GM10266 (cell line): ENCODE measurements at regions not wholly inside any gene's neighbourhood (a gene's known extent, or its start where the extent isn't known, plus 50 kb on each side); places are given as distances from the start of the nearest gene placed in this dataset.

ENCODE experiments used
- DNase-seq: peaks from one replicate; pipeline ENCODE4 v3.0.0; 2012; ENCODE audit errors: extremely low spot score
- CTCF ChIP-seq: IDR thresholded peaks from 2 replicates; pipeline ENCODE4 v1.5.1; 2012; ENCODE audit warnings: mild to moderate bottlenecking, low read depth; ENCODE audit not compliant: control insufficient read depth, insufficient read depth; ENCODE audit errors: missing control alignments

DNA sequence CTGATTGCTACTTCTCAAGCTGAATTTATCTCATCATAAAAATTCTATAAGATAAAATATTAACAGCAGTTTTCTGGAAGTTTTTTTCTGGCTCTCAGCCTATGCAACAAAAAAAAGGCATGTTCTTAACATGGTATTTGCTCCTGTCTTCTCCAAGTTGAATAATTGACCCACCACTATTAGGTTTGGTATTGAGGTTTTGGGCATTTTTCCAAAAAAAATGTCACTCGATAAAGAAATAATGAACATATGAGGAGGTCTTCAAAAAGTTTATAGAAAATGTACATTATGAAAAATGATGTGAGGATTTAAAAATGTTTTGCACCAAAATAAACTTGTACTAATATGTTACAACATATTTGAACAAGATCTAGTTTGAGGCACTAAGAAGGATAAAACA is 808.6 kb upstream of the RAG2 start:
- DNase-seq, result no peak
- TF ChIP-seq CTCF, result no peak

GRCh38 chr11:37404231-37404630 is 806.2 kb upstream of the RAG2 start:
- DNase-seq, result no peak
- TF ChIP-seq CTCF, result no peak

DNA sequence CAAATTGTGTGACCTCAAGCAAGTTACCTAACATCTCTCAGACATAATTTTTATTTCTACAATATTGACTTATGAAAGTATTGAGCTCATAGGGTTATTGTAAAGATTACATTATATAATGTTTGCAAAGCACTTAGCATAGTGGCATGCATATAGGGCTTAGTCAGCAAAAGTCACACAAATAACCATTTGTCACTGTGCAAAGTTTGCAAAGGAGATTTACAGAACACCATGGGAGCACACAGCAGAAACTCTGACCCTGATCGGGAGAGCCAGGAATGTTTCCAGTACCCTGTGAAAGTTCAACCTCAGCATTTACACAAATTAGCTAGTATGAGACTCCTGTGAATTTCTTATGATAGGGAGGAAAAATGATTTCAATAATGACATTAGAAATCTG is 804.6 kb upstream of the RAG2 start:
- no peak for DNase-seq
- no peak for TF ChIP-seq CTCF

GRCh38 chr11:37394236-37394870 is 796.3 kb upstream of the RAG2 start:
- no peak for TF ChIP-seq CTCF
- no peak for DNase-seq

DNA sequence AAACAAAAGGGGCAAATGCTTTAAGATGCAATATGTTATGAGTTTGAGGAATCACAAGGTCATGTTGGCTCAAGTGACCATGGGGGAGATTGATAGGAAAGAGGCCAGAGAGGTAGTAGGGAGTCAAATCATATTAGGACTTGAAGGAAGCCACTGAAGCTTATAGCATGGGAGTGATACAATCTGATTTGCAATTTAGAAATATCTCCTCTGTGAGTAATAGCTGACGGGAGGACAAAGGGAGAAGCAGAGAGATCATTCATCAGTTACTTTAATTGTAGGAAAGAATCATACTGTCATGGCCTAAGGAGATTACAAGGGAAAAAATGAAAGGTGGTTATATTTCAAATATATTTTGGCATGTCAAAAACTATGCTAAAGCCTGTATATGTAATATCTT is 793.6 kb upstream of the RAG2 start:
- DNase-seq, result no peak
- no peak for TF ChIP-seq CTCF

DNA sequence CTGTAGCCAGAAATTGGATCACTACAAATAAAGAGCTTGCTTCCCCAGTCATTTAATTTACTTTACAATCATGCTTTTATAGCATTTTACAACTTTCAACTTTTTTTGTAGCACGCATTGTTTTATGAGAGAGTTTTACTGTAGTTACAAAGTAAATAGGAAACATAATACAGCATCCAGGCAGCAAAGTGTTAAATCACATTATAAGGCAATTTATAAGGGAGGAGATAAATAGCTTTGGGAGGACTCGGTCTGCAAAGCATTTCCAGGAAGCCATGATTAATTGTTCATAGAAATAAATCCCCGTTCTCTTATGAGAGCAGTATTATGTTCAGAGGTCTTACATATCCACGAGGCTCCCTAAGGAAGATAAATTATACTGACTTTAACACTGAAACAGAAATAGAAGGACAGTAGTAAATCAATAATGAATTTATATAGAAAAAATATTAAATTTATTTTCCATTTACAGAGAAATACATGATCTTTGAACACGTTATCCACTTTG is 792.6 kb upstream of the RAG2 start:
- no peak for TF ChIP-seq CTCF

GRCh38 chr11:37378958-37379357 is 780.9 kb upstream of the RAG2 start:
- TF ChIP-seq CTCF, result no peak

More for the DNA sequence above, 792.6 kb upstream of the RAG2 start:
- no peak for DNase-seq

More at GRCh38 chr11:37378958-37379357, 780.9 kb upstream of the RAG2 start:
- DNase-seq, result no peak
